ENCODE measurements at regions not wholly inside any gene's neighbourhood (a gene's known extent, or its start where the extent isn't known, plus 50 kb on each side); places are given as distances from the start of the nearest gene placed in this dataset.

DNA sequence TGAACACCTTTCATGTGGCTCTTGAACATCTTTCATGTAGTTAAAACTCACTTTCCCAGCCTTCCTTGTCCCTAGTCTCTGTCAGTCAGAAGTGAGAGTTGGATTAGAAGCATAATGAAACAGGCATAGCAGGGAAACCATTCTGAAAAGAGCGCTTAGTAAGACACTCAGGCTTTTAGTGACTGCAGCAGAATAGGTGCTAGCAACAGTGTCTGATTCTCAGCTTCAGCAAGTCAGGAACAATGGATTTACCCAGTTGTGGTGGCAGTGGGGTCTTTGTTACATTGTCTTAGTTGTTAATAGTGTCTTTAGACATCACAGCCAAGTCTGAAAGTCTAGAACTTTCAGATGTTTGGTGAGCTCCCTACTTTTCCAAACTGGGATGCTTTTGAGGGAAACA lies 177.1 kb upstream of the PCDH7 start:
- no peaks in the 10 kb centered on the region for H3K4me1 ChIP-seq (ENCODE audit: control insufficient read depth, insufficient read depth, low read length)
- CTCF ChIA-PET = no interaction called here
- no peak overlapping the region for H3K27ac ChIP-seq (ENCODE audit: extremely low read depth, low read depth, low read length)
- H3K36me3 ChIP-seq (ENCODE audit: control insufficient read depth in 2 of 2, insufficient read depth in 1 of 2, low read length in 2 of 2) = no peaks in the 10 kb centered on the region
- no peak overlapping the region for H3K4me3 ChIP-seq (ENCODE audit: low read depth, low read length)
- POLR2A ChIA-PET = no interaction called here
- no peaks in the 10 kb centered on the region for H3K9me3 ChIP-seq (ENCODE audit: control insufficient read depth, insufficient read depth, low read depth, low read length)
- TF ChIP-seq ZNF658 (tag by site-specific recombination; IDR thresholded peaks at IDR 0.05) (no peak), ZNF660 (tag by site-specific recombination; IDR thresholded peaks at IDR 0.05) (no peak), ZNF133 (tag by site-specific recombination; IDR thresholded peaks at IDR 0.05) (no peak), EGR2 (tag by site-specific recombination; IDR thresholded peaks at IDR 0.05; ENCODE audit: low read depth) (no peak), ZFP69B (tag by site-specific recombination; IDR thresholded peaks at IDR 0.05) (no peak), ZNF24 (tag by site-specific recombination; IDR thresholded peaks at IDR 0.05) (no peak), ZNF585B (tag by site-specific recombination; IDR thresholded peaks at IDR 0.05) (no peak)
- TF ChIP-seq, protein P1, sequence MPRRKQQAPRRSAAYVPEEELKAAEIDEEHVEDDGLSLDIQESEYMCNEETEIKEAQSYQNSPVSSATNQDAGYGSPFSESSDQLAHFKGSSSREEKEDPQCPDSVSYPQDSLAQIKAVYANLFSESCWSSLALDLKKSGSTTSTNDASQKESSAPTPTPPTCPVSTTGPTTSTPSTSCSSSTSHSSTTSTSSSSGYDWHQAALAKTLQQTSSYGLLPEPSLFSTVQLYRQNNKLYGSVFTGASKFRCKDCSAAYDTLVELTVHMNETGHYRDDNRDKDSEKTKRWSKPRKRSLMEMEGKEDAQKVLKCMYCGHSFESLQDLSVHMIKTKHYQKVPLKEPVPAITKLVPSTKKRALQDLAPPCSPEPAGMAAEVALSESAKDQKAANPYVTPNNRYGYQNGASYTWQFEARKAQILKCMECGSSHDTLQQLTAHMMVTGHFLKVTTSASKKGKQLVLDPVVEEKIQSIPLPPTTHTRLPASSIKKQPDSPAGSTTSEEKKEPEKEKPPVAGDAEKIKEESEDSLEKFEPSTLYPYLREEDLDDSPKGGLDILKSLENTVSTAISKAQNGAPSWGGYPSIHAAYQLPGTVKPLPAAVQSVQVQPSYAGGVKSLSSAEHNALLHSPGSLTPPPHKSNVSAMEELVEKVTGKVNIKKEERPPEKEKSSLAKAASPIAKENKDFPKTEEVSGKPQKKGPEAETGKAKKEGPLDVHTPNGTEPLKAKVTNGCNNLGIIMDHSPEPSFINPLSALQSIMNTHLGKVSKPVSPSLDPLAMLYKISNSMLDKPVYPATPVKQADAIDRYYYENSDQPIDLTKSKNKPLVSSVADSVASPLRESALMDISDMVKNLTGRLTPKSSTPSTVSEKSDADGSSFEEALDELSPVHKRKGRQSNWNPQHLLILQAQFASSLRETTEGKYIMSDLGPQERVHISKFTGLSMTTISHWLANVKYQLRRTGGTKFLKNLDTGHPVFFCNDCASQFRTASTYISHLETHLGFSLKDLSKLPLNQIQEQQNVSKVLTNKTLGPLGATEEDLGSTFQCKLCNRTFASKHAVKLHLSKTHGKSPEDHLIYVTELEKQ (tag by site-specific recombination; IDR thresholded peaks at IDR 0.05; ENCODE audit: borderline replicate concordance) = no peak
- TF ChIP-seq, protein P2, sequence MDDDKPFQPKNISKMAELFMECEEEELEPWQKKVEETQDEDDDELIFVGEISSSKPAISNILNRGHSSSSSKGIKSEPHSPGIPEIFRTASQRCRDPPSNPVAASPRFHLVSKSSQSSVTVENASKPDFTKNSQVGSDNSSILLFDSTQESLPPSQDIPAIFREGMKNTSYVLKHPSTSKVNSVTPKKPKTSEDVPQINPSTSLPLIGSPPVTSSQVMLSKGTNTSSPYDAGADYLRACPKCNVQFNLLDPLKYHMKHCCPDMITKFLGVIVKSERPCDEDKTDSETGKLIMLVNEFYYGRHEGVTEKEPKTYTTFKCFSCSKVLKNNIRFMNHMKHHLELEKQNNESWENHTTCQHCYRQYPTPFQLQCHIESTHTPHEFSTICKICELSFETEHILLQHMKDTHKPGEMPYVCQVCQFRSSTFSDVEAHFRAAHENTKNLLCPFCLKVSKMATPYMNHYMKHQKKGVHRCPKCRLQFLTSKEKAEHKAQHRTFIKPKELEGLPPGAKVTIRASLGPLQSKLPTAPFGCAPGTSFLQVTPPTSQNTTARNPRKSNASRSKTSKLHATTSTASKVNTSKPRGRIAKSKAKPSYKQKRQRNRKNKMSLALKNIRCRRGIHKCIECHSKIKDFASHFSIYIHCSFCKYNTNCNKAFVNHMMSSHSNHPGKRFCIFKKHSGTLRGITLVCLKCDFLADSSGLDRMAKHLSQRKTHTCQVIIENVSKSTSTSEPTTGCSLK (tag by site-specific recombination; IDR thresholded peaks at IDR 0.05) = no peak
- TF ChIP-seq, protein P3, sequence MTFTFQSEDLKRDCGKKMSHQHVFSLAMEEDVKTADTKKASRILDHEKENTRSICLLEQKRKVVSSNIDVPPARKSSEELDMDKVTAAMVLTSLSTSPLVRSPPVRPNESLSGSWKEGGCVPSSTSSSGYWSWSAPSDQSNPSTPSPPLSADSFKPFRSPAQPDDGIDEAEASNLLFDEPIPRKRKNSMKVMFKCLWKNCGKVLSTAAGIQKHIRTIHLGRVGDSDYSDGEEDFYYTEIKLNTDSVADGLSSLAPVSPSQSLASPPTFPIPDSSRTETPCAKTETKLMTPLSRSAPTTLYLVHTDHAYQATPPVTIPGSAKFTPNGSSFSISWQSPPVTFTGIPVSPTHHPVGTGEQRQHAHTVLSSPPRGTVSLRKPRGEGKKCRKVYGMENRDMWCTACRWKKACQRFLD (tag by site-specific recombination; IDR thresholded peaks at IDR 0.05) = no peak

DNA sequence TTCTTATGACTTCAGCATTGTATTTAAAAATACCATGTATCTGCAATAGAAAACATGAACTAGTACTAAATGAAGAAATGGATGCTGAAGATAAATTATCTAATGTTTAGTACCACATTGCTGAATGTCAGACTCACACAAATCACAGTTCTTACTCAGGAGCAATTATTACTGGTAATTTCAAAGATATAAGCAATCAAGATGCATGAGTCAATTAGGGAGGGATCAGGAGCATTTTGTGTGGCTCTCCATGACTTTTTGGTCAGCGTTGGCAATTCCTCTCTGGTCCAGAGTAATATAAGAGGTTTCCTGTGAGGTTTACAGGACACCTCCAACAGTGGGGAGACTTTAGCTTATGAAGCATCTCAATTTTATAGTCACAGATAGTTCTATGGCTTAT lies 167.0 kb upstream of the PCDH7 start:
- Histone ChIP-seq H3K4me3 (ENCODE audit: low read depth, low read length) (no peak overlapping the region), H3K36me3 (ENCODE audit: control insufficient read depth in 2 of 2, insufficient read depth in 1 of 2, low read length in 2 of 2) (no peaks in the 10 kb centered on the region), H3K4me1 (ENCODE audit: control insufficient read depth, insufficient read depth, low read length) (no peaks in the 10 kb centered on the region), H3K9me3 (ENCODE audit: control insufficient read depth, insufficient read depth, low read depth, low read length) (no peaks in the 10 kb centered on the region), H3K27ac (ENCODE audit: extremely low read depth, low read depth, low read length) (no peak overlapping the region)
- ChIA-PET CTCF (no interaction called here), POLR2A (no interaction called here)
- TF ChIP-seq EGR2 (tag by site-specific recombination; IDR thresholded peaks at IDR 0.05; ENCODE audit: low read depth) = no peak
- TF ChIP-seq ZNF274 (IDR thresholded peaks at IDR 0.05; ENCODE audit: low read length) = no peak
- no peak for TF ChIP-seq ZNF274 (tag by site-specific recombination; IDR thresholded peaks at IDR 0.05; ENCODE audit: borderline replicate concordance)
- TF ChIP-seq, protein P4, sequence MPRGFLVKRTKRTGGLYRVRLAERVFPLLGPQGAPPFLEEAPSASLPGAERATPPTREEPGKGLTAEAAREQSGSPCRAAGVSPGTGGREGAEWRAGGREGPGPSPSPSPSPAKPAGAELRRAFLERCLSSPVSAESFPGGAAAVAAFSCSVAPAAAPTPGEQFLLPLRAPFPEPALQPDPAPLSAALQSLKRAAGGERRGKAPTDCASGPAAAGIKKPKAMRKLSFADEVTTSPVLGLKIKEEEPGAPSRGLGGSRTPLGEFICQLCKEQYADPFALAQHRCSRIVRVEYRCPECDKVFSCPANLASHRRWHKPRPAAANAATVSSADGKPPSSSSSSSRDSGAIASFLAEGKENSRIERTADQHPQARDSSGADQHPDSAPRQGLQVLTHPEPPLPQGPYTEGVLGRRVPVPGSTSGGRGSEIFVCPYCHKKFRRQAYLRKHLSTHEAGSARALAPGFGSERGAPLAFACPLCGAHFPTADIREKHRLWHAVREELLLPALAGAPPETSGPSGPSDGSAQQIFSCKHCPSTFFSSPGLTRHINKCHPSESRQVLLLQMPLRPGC (tag by site-specific recombination; IDR thresholded peaks at IDR 0.05) = no peak
- TF ChIP-seq ZNF157 (tag by site-specific recombination; IDR thresholded peaks at IDR 0.05) = no peak
- TF ChIP-seq OVOL3 (tag by site-specific recombination; IDR thresholded peaks at IDR 0.05) = no peak
- TF ChIP-seq ZNF155 (tag by site-specific recombination; IDR thresholded peaks at IDR 0.05) = no peak
